ENCODE measurements at regions not wholly inside any gene's neighbourhood (a gene's known extent, or its start where the extent isn't known, plus 50 kb on each side); places are given as distances from the start of the nearest gene placed in this dataset.

DNA sequence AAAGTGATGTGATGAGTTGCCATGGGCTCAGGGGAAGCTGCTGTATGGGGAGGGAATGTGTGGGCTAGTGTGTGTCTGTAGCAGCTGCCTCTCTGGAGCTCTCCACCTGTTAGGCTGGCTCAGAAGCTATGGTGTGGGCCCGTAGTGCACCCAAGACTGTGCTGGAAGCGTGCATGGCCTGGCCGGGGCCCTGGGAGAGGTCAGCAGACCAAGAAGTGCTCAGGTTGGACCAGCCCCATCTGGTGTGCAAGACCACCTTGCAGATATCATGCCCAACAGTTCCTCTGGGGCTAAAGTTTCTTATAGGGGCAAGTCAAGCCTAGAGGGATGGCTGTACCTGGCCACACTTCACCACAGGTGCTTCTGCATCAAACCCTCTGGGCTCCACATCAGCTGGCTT, 274.4 kb upstream of the CCDC179 start:
- TF ChIP-seq, protein P1, sequence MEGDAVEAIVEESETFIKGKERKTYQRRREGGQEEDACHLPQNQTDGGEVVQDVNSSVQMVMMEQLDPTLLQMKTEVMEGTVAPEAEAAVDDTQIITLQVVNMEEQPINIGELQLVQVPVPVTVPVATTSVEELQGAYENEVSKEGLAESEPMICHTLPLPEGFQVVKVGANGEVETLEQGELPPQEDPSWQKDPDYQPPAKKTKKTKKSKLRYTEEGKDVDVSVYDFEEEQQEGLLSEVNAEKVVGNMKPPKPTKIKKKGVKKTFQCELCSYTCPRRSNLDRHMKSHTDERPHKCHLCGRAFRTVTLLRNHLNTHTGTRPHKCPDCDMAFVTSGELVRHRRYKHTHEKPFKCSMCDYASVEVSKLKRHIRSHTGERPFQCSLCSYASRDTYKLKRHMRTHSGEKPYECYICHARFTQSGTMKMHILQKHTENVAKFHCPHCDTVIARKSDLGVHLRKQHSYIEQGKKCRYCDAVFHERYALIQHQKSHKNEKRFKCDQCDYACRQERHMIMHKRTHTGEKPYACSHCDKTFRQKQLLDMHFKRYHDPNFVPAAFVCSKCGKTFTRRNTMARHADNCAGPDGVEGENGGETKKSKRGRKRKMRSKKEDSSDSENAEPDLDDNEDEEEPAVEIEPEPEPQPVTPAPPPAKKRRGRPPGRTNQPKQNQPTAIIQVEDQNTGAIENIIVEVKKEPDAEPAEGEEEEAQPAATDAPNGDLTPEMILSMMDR (IDR thresholded peaks at IDR 0.05; ENCODE audit: low read depth, low read length), result no peak
- H3K4me3 ChIP-seq (ENCODE audit: low read depth, low read length), result no peak overlapping the region

DNA sequence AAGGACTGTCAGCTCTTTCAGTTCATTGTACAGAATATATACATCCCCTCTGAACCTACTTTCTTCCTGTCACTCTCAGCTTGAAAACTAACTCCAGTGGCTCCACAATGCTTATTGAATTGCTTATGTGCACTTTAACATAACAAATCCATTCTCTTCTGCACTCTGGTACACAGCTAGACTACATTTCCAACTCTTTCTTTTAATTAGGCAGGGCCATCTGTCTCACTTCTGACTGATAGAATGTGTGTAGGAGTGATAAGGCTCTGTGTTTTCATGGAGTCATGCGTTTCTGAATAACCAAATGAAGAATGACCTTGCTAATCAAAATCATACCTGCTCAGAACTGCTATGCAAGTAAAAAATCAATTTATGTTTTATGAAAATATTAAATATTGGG, 278.5 kb upstream of the CCDC179 start:
- H3K4me3 ChIP-seq (ENCODE audit: low read depth, low read length), result no peak overlapping the region
- TF ChIP-seq, protein P1 (IDR thresholded peaks at IDR 0.05; ENCODE audit: low read depth, low read length), result no peak

DNA sequence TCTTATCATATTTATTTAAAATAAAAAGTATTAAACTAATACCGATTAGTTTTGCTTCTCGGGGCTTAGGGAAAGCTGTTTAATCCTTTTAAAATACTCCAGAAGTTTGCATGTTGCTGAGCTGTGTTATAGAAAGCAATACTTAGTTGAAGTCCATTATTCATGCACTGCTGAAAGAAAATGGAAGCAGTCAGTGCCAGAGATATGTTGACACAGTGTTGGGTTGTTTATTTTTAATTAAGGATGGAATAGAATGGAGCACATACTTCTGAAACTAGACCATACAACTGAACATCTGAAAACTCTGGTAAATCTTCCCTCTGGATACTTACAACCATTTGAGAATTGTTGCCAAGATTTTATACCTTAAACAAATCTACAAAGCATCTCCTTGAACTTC, 282.7 kb upstream of the CCDC179 start:
- TF ChIP-seq, protein P1 (IDR thresholded peaks at IDR 0.05; ENCODE audit: low read depth, low read length), result no peak
- H3K4me3 ChIP-seq (ENCODE audit: low read depth, low read length), result no peak overlapping the region

- no peak overlapping the region for H3K4me3 ChIP-seq (ENCODE audit: low read depth, low read length)
- TF ChIP-seq, protein P1 (IDR thresholded peaks at IDR 0.05; ENCODE audit: low read depth, low read length), result no peak
Measured at GRCh38 chr11:23151819-23152218, 291.5 kb upstream of the CCDC179 start.

DNA sequence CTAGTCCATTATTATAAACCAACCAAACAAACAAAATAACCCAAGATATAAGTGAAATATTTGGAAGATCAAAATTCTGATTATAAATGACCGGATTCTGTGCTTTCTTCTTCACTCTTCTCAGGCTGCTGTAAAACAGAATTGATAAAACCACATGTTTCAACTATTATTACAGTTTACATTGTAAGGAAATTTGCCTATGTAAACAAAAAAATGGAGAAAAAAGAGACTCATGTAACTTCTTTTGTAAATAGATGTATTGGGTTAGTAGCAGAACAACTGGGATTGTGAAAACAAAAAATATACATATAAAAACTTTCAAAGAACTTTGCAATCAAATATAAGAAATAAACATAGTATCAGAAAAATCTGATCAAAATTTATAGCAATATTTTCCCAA, 295.2 kb upstream of the CCDC179 start:
- H3K4me3 ChIP-seq (ENCODE audit: low read depth, low read length), result no peak overlapping the region
- TF ChIP-seq, protein P1 (IDR thresholded peaks at IDR 0.05; ENCODE audit: low read depth, low read length), result no peak

GRCh38 chr11:23164022-23164421, 303.7 kb upstream of the CCDC179 start:
- H3K4me3 ChIP-seq (ENCODE audit: low read depth, low read length), result no peak overlapping the region
- TF ChIP-seq, protein P1 (IDR thresholded peaks at IDR 0.05; ENCODE audit: low read depth, low read length), result no peak

DNA sequence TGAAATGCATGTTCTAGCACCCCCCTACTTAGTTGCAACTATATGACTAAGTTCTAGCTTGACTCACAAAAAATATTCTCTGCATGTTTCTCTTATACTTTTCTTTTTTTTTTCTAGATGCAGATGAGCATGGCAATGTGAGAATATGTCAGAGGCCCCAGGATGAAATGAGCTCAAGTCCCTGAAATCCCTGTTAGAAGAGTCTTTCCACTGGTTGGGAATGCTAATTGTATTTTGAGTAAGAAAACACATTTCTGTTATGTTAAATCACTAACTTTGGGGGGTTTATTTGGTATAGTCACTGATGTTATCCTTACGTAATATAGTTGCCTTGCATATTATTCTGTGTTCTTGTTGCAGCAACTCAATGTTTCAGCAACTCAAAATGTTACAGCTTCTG, 306.1 kb upstream of the CCDC179 start:
- TF ChIP-seq, protein P1 (IDR thresholded peaks at IDR 0.05; ENCODE audit: low read depth, low read length), result no peak
- H3K4me3 ChIP-seq (ENCODE audit: low read depth, low read length), result no peak overlapping the region
